A673 (cell line): ENCODE measurements at regions not wholly inside any gene's neighbourhood (a gene's known extent, or its start where the extent isn't known, plus 50 kb on each side); places are given as distances from the start of the nearest gene placed in this dataset.

ENCODE experiments used
- BruUV-seq: library from RNA; stranded (reverse); fragments of 400-500 nt; replicated peaks from 2 replicates; lab custom pipeline; 2021; lab: Mats Ljungman, UMichigan
- CTCF ChIA-PET: fragments of 300-600 bp; sonication (Branson Sonifier 250); formaldehyde crosslinking; loops from one replicate; lab custom pipeline; 2022; ENCODE audit warnings: antibody characterized with exemption; lab: Charles Lee
- POLR2A ChIA-PET: fragments of 300-600 bp; sonication (Branson Sonifier 250); formaldehyde crosslinking; loops from one replicate; lab custom pipeline; 2022; ENCODE audit warnings: antibody characterized with exemption; ENCODE audit not compliant: low non-redundant PET; lab: Charles Lee
- DNase-seq: peaks from one replicate; pipeline ENCODE4 v3.0.0-alpha.2; 2015; ENCODE audit warnings: low spot score
- H3K27ac ChIP-seq: fragments of 200-600 bp; sonication (generic); 2 replicates; pipeline ENCODE4 v1.5.1; 2016; ENCODE audit warnings: mixed run types, low read depth, mild to moderate bottlenecking, mixed read lengths, antibody characterized with exemption, low read length; ENCODE audit not compliant: poor library complexity, severe bottlenecking
- H3K27me3 ChIP-seq: fragments of 200-600 bp; sonication (generic); replicated peaks from 2 replicates; pipeline ENCODE4 v1.6.1; 2017; ENCODE audit warnings: mixed run types, low read depth, mild to moderate bottlenecking, mixed read lengths, antibody characterized with exemption, low read length; ENCODE audit not compliant: insufficient read depth, poor library complexity
- H3K36me3 ChIP-seq: fragments of 200-600 bp; sonication (generic); 2 replicates; pipeline ENCODE4 v1.6.1; 2016; ENCODE audit warnings: mixed run types, mild to moderate bottlenecking, mixed read lengths, antibody characterized with exemption, low read length; ENCODE audit not compliant: insufficient read depth, poor library complexity, severe bottlenecking
- H3K4me1 ChIP-seq: fragments of 200-600 bp; sonication (generic); 2 replicates; pipeline ENCODE4 v1.6.1; 2017; ENCODE audit warnings: mixed run types, mild to moderate bottlenecking, mixed read lengths, antibody characterized with exemption, low read length; ENCODE audit not compliant: insufficient read depth, poor library complexity, severe bottlenecking
- H3K4me3 ChIP-seq: fragments of 200-600 bp; sonication (generic); 2 replicates; pipeline ENCODE4 v1.5.1; 2016; ENCODE audit warnings: low read depth, mixed run types, mild to moderate bottlenecking, mixed read lengths, low read length; ENCODE audit not compliant: poor library complexity, severe bottlenecking
- H3K9me3 ChIP-seq: fragments of 200-600 bp; sonication (generic); 2 replicates; pipeline ENCODE4 v1.6.1; 2016; ENCODE audit warnings: mixed run types, low read depth, mild to moderate bottlenecking, mixed read lengths, antibody characterized with exemption, low read length; ENCODE audit not compliant: poor library complexity, severe bottlenecking
- EZH2 ChIP-seq: fragments of 200-600 bp; sonication (generic); IDR thresholded peaks from 2 replicates; pipeline ENCODE4 v1.6.1; 2017; ENCODE audit warnings: borderline replicate concordance, low read depth, mild to moderate bottlenecking, mixed read lengths, antibody characterized with exemption, low read length; ENCODE audit not compliant: poor library complexity, severe bottlenecking
- intact Hi-C: fragments of 100-400 bp; cut with micrococcal nuclease; formaldehyde crosslinking; loops from one replicate; pipeline ENCODE4 v1.10.0; 2022; ENCODE audit not compliant: unreplicated experiment
- TF ChIP-seq, protein P1 (sequence below): fragments of 300-800, 200-600 bp; sonication (generic); conservative IDR thresholded peaks from 2 replicates; pipeline ENCODE4 v1.5.1; 2017; ENCODE audit warnings: low read depth, mild to moderate bottlenecking, antibody characterized with exemption, low read length, moderate library complexity, mixed read lengths

DNA sequence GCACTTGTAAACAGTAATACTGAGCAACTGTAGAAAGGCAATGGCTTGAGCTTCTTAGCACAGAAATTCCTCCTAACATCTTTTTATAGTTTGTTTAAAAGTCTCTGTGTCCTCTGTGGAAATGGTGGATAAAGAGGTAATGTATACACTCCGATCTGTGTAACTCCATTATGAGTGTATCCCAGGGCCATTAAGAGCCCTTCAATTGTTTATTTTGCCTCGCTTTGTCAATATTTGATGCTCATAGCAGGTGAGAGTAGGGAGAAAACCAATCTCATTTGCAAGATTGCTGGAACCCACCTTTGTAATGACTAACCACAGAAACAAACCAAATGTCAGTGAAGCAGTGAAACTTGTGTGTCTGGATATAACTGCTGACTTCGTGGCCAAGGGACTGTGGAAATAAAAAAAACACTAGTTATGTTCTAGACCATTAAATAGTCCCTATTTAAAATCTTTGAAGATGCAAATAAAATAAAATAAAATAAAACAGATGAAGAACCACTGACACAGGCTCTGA, 598.2 kb upstream of the BOD1L1 start:
- Histone ChIP-seq H3K4me3 (no peak overlapping the region), H3K4me1 (no peaks in the 10 kb centered on the region), H3K27ac (no peak overlapping the region), H3K36me3 (no peaks in the 10 kb centered on the region), H3K27me3 (no peaks in the 10 kb centered on the region), H3K9me3 (no peaks in the 10 kb centered on the region)
- no TSS peak for BruUV-seq
- ChIA-PET POLR2A (no interaction called here), CTCF (no interaction called here)
- no peak for TF ChIP-seq EZH2
- TF ChIP-seq, protein P1, sequence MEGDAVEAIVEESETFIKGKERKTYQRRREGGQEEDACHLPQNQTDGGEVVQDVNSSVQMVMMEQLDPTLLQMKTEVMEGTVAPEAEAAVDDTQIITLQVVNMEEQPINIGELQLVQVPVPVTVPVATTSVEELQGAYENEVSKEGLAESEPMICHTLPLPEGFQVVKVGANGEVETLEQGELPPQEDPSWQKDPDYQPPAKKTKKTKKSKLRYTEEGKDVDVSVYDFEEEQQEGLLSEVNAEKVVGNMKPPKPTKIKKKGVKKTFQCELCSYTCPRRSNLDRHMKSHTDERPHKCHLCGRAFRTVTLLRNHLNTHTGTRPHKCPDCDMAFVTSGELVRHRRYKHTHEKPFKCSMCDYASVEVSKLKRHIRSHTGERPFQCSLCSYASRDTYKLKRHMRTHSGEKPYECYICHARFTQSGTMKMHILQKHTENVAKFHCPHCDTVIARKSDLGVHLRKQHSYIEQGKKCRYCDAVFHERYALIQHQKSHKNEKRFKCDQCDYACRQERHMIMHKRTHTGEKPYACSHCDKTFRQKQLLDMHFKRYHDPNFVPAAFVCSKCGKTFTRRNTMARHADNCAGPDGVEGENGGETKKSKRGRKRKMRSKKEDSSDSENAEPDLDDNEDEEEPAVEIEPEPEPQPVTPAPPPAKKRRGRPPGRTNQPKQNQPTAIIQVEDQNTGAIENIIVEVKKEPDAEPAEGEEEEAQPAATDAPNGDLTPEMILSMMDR, result no peak
- intact Hi-C loops, result no loop called here
- DNase-seq, result no peak

DNA sequence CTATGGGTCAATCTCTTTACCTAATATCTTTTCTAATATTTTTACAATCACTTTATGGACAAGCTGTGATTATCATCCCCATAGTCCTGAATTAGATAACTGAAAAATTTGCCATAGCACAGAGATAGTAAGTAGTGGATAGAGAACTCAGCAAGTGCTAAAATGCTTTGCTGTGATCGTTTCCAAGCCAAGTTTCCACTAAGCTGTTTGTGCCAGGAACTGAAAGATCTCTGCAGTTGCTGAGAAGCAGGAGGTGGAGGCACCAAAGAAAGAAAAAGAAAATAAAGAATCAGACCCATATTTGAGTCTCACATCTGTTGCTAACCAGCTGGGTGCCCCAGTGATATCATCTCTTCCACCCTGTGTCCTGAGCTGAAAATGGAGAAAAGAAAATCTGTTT, 605.6 kb upstream of the BOD1L1 start:
- intact Hi-C loops, result no loop called here
- no peak for DNase-seq
- Histone ChIP-seq H3K27me3 (no peaks in the 10 kb centered on the region), H3K4me1 (no peaks in the 10 kb centered on the region), H3K9me3 (no peaks in the 10 kb centered on the region), H3K4me3 (no peak overlapping the region), H3K36me3 (no peaks in the 10 kb centered on the region), H3K27ac (no peak overlapping the region)
- ChIA-PET POLR2A (no interaction called here), CTCF (no interaction called here)
- no peak for TF ChIP-seq EZH2
- TF ChIP-seq, protein P1, result no peak
- BruUV-seq, result no TSS peak

DNA sequence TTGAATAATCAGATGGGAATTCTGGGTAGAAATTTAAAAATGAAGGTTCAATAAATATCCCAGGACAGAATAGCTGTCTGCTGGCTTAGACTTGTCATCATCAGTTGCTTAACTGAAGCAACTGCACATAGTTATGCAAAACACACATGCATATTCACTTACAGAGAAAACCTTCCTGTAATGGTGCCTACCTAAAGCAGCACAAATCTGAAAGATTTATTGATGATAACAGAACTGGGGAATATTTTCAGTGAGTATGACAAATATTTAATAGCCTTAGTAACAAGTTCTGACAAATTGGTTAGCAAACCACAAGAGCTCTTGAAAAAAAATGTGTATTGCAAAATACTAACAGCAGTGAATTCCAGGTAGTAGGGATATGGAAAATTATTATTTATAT, 606.8 kb upstream of the BOD1L1 start:
- intact Hi-C loops, result no loop called here
- CTCF ChIA-PET, result no interaction called here

More for the DNA sequence above, 606.8 kb upstream of the BOD1L1 start:
- H3K36me3 ChIP-seq, result no peaks in the 10 kb centered on the region
- no peak for TF ChIP-seq EZH2
- TF ChIP-seq, protein P1, result no peak
- BruUV-seq, result no TSS peak
- no peak overlapping the region for H3K4me3 ChIP-seq
- no peak overlapping the region for H3K27ac ChIP-seq
- no peaks in the 10 kb centered on the region for H3K9me3 ChIP-seq
- H3K27me3 ChIP-seq, result no peaks in the 10 kb centered on the region
- POLR2A ChIA-PET, result no interaction called here
- no peaks in the 10 kb centered on the region for H3K4me1 ChIP-seq
- no peak for DNase-seq
